K562 (cell line): ENCODE measurements at regions not wholly inside any gene's neighbourhood (a gene's known extent, or its start where the extent isn't known, plus 50 kb on each side); places are given as distances from the start of the nearest gene placed in this dataset.

ENCODE experiments used
- ATF7 ChIP-seq: fragments of 450-650 bp; IDR thresholded peaks from 2 replicates; pipeline ENCODE4 v1.7.1; 2014; ENCODE audit warnings: mild to moderate bottlenecking, moderate library complexity
- BHLHE40 ChIP-seq: IDR thresholded peaks from 2 replicates; pipeline ENCODE4 v1.6.1; 2011; ENCODE audit warnings: low read length, improper control_type of control experiment
- CREB5 ChIP-seq: fragments of 250-450 bp; sonication (Bioruptor Pico); IDR thresholded peaks from 2 replicates; pipeline ENCODE4 v1.5.0; 2020; ENCODE audit warnings: mild to moderate bottlenecking
- CSDE1 ChIP-seq, 2 experiments: fragments of 450-650 bp; IDR thresholded peaks; 2 replicates each; pipeline ENCODE4 v1.6.1; 2016; ENCODE audit warnings: mild to moderate bottlenecking in 1 of 2
- GATAD2B ChIP-seq: fragments of 450-650 bp; IDR thresholded peaks from 2 replicates; pipeline ENCODE4 v1.6.1; 2017; ENCODE audit warnings: mild to moderate bottlenecking, borderline replicate concordance
- MAFK ChIP-seq: IDR thresholded peaks from 2 replicates; pipeline ENCODE4 v1.6.1; 2011; ENCODE audit warnings: low read length, improper control_type of control experiment
- NR2C2 ChIP-seq, 2 experiments: fragments of 200-800 bp in 1 of 2; sonication (Bioruptor generic) in 1 of 2; sonication (generic) in 1 of 2; formaldehyde crosslinking in 1 of 2; IDR thresholded peaks; 2 replicates each; pipeline versions ENCODE4 v1.6.1 to v1.8.0; 2016 to 2022; ENCODE audit warnings: mild to moderate bottlenecking in 1 of 2, missing compliant biosample characterization in 1 of 2, missing genetic modification characterization in 1 of 2, missing genetic modification reagents in 1 of 2
- RAD21 ChIP-seq, 2 experiments: fragments of 250-450 bp in 1 of 2; fragments of 450-650 bp in 1 of 2; sonication (Bioruptor Pico) in 1 of 2; formaldehyde crosslinking in 1 of 2; IDR thresholded peaks in 1 of 2; conservative IDR thresholded peaks in 1 of 2; 2 replicates each; pipeline versions ENCODE4 v1.4.0 to v1.8.0; 2020 to 2022; ENCODE audit warnings: mild to moderate bottlenecking in 2 of 2, moderate library complexity in 1 of 2
- SNIP1 ChIP-seq: fragments of 450-650 bp; IDR thresholded peaks from 2 replicates; pipeline ENCODE4 v1.7.1; 2017; ENCODE audit warnings: low read depth, mild to moderate bottlenecking
- TCF7 ChIP-seq: sonication (generic); IDR thresholded peaks from 2 replicates; pipeline ENCODE4 v1.6.1; 2016; ENCODE audit warnings: antibody characterized with exemption, borderline replicate concordance
- ZBTB17 ChIP-seq: fragments of 450-650 bp; formaldehyde crosslinking; IDR thresholded peaks from 2 replicates; pipeline ENCODE4 v1.4.0; 2020; ENCODE audit warnings: mild to moderate bottlenecking
- ZNF507 ChIP-seq: conservative IDR thresholded peaks from 2 replicates; pipeline ENCODE4 v1.6.1; 2017; ENCODE audit warnings: missing genetic modification characterization, missing compliant biosample characterization
- ZNF707 ChIP-seq: fragments of 250-450 bp; sonication (Bioruptor Pico); conservative IDR thresholded peaks from 2 replicates; pipeline ENCODE4 v1.8.0; 2022; ENCODE audit warnings: inconsistent platforms, mild to moderate bottlenecking, moderate library complexity
- ZNF740 ChIP-seq, 3 experiments: fragments of 200-800 bp in 1 of 3; sonication (Bioruptor generic) in 1 of 3; sonication (generic) in 1 of 3; formaldehyde crosslinking in 1 of 3; IDR thresholded peaks; 2 replicates each; pipeline versions ENCODE4 v1.6.1 to v1.8.0; 2016 to 2022; ENCODE audit warnings: mild to moderate bottlenecking in 2 of 3, missing compliant biosample characterization in 2 of 3, missing genetic modification characterization in 2 of 3, missing genetic modification reagents in 1 of 3
- ZNF79 ChIP-seq: fragments of 250-450 bp; sonication (Bioruptor Pico); IDR thresholded peaks from 2 replicates; pipeline ENCODE4 v1.4.0; 2020; ENCODE audit warnings: low read depth, mild to moderate bottlenecking, moderate library complexity
- TF ChIP-seq, protein P1 (sequence below): fragments of 250-450 bp; sonication (Bioruptor Pico); IDR thresholded peaks from 2 replicates; pipeline ENCODE4 v1.5.0; 2021
- TF ChIP-seq, protein P2 (sequence below): fragments of 250-450 bp; sonication (Bioruptor Pico); IDR thresholded peaks from 2 replicates; pipeline ENCODE4 v1.8.0; 2021; ENCODE audit warnings: borderline replicate concordance, mild to moderate bottlenecking, moderate library complexity; ENCODE audit not compliant: poor library complexity, severe bottlenecking
- TF ChIP-seq, protein P3 (sequence below): sonication (generic); formaldehyde crosslinking; IDR thresholded peaks from 2 replicates; pipeline ENCODE4 v1.9.0; 2022; ENCODE audit warnings: mild to moderate bottlenecking, missing genetic modification reagents
- TF ChIP-seq, protein P4 (sequence below): fragments of 250-450 bp; sonication (Bioruptor Pico); IDR thresholded peaks from 2 replicates; pipeline ENCODE4 v1.8.0; 2021; ENCODE audit warnings: moderate library complexity, mild to moderate bottlenecking, inconsistent platforms

DNA sequence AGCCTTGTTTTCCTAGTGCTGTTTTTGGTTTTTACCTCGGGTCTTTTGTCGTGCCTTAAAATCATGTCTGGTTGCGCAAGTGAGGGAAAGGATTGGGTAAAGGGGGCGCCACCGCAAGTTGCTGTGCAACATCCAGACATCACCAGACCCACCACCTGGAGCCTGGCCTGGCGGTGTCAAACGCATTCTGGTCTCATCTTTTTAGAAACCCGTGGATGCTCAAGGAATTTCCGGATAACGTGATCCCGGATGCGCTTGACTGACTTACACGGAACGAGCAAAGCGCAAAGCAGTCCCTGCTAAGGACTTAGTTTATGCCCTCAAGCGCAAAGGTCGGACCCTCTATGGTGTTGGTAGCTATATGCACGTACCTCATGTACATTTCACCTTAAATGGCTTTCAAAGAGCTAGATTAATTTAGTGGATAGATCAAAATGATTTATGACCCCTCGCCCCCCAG lies 105.2 kb downstream of the OR2B2 start (continued):
- TF ChIP-seq CSDE1 (IDR thresholded peaks at IDR 0.05) (no peak; a peak in 1 of 4 replicates), GATAD2B (no peak), ZBTB17 (CRISPR knock-in tag) (0 out of 2 replicates have a peak, but pooled peaks have one; percentile 21), ZNF507 (tag) (no peak), RAD21 (CRISPR knock-in tag; conservative IDR thresholded peaks at IDR 0.05 in 1 of 2, IDR thresholded peaks at IDR 0.05 in 1 of 2) (peak; percentile 7 to 13; a peak in 2 of 4 replicates), BHLHE40 (no peak), MAFK (no peak), NR2C2 (CRISPR knock-in tag; IDR thresholded peaks at IDR 0.05) (no peak), NR2C2 (tag; IDR thresholded peaks at IDR 0.05) (no peak; the same call in none of the 2 replicates), ZNF79 (CRISPR knock-in tag) (no peak), ZNF707 (CRISPR knock-in tag) (no peak), CREB5 (CRISPR knock-in tag) (no peak), SNIP1 (no peak), ZNF740 (CRISPR knock-in tag; IDR thresholded peaks at IDR 0.05) (no peak), ZNF740 (tag; IDR thresholded peaks at IDR 0.05) (no peak), TCF7 (no peak), ATF7 (no peak; the same call in 1 of the 2 replicates)
- TF ChIP-seq, protein P1, sequence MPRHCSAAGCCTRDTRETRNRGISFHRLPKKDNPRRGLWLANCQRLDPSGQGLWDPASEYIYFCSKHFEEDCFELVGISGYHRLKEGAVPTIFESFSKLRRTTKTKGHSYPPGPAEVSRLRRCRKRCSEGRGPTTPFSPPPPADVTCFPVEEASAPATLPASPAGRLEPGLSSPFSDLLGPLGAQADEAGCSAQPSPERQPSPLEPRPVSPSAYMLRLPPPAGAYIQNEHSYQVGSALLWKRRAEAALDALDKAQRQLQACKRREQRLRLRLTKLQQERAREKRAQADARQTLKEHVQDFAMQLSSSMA (CRISPR knock-in tag): no peak
- TF ChIP-seq, protein P2, sequence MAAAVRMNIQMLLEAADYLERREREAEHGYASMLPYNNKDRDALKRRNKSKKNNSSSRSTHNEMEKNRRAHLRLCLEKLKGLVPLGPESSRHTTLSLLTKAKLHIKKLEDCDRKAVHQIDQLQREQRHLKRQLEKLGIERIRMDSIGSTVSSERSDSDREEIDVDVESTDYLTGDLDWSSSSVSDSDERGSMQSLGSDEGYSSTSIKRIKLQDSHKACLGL (CRISPR knock-in tag): no peak
- TF ChIP-seq, protein P3, sequence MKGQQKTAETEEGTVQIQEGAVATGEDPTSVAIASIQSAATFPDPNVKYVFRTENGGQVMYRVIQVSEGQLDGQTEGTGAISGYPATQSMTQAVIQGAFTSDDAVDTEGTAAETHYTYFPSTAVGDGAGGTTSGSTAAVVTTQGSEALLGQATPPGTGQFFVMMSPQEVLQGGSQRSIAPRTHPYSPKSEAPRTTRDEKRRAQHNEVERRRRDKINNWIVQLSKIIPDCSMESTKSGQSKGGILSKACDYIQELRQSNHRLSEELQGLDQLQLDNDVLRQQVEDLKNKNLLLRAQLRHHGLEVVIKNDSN (CRISPR knock-in tag): no peak
- TF ChIP-seq, protein P4, sequence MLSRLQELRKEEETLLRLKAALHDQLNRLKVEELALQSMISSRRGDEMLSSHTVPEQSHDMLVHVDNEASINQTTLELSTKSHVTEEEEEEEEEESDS: no peak
